Adrenal gland (tissue), 9 donors: ENCODE measurements at regions not wholly inside any gene's neighbourhood (a gene's known extent, or its start where the extent isn't known, plus 50 kb on each side); places are given as distances from the start of the nearest gene placed in this dataset.

Experiments
- DNase-seq, 7 donors: peaks; one replicate each; pipeline ENCODE4 v3.0.0-alpha.2; 2019 to 2020
- H3K27ac ChIP-seq, 5 donors: fragments of 200-600 bp; sonication (generic) in 4 of 5; 1 replicate in 3 of 5; 2 replicates in 2 of 5; pipeline versions ENCODE4 v1.5.1 to v1.8.0; 2016 to 2020; ENCODE audit warnings: mild to moderate bottlenecking in 1 of 5
- H3K27me3 ChIP-seq: fragments of 200-600 bp; 2 replicates; pipeline ENCODE4 v1.8.0; 2021
- H3K36me3 ChIP-seq, 2 donors: fragments of 200-600 bp; replicated peaks in 1 of 2; 1 replicate in 1 of 2; 2 replicates in 1 of 2; pipeline versions ENCODE4 v1.5.1 to v1.8.0; 2018 to 2022
- H3K4me1 ChIP-seq, 2 donors: fragments of 200-600 bp; replicated peaks in 1 of 2; 1 replicate in 1 of 2; 2 replicates in 1 of 2; pipeline versions ENCODE4 v1.5.1 to v1.8.0; 2018 to 2021
- H3K4me3 ChIP-seq, 4 donors: fragments of 200-600 bp; sonication (generic) in 3 of 4; one replicate each; pipeline ENCODE4 v1.5.1; 2016 to 2018
- H3K9me3 ChIP-seq, 3 donors: fragments of 200-600 bp; sonication (generic) in 1 of 3; replicated peaks in 1 of 3; 1 replicate in 2 of 3; 2 replicates in 1 of 3; pipeline versions ENCODE4 v1.5.1 to v1.8.0; 2016 to 2021
- POLR2A ChIP-seq, 2 donors: fragments of 450-650 bp; IDR thresholded peaks; one replicate each; pipeline ENCODE4 v1.6.1; 2017; ENCODE audit warnings: antibody characterized with exemption in 2 of 2, mild to moderate bottlenecking in 2 of 2, moderate library complexity in 1 of 2
- WGBS, 4 donors: extraction: QIAGEN DNeasy Blood & Tissue Kit in 2 of 4; methylation state at CpG; one replicate each; pipeline versions ENCODE4 v1.1.5 to v1.1.7; 2013 to 2017; 5-methylcytosine and 5-hydroxymethylcytosine counted together
- intact Hi-C, 2 donors: fragments of 100-400 bp; cut with DNase I; formaldehyde crosslinking; loops; one replicate each; pipeline versions ENCODE4 v1.14.1 to v1.15.0; 2022 to 2023
- TF ChIP-seq, protein P1 (sequence below), 6 experiments: fragments of 450-650 bp in 4 of 6; fragments of 200-600 bp in 2 of 6; sonication (generic) in 1 of 6; IDR thresholded peaks; 1 replicate in 5 of 6; 2 replicates in 1 of 6; pipeline versions ENCODE4 v1.5.1 to v1.8.0; 2016 to 2021; ENCODE audit warnings: antibody characterized with exemption in 6 of 6, mild to moderate bottlenecking in 2 of 6, moderate library complexity in 1 of 6
- donor health status: healthy with polysubstance abuse.
- donor health status: Bipolar disorder and iron deficiency.
- donor health status: DM: yes; HTN: yes; CAD: no.
- donor health status: DM: no; HTN: no; CAD: no.
- donor health status: DM: no; HTN: no; CAD: no.

DNA sequence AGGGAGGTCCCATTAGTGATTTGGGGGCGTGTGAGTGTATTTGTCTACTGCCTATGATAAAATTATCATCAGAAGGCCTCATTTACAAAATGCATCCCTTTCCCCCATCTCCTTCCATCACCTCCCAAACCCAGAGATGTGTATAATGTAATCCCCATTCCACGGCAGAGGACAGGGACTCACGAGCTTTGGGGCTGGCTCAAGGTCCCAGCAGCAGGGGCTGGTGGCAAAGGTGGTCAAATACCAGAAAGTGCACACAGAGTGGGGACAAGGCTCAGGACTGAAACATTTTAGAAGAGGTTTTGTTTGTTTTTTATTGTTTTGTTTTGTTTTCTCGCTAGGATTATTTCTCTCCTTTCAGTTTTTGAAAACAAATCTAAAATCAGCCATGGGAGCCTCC lies 68.5 kb upstream of the TOP1 start:
- Histone ChIP-seq H3K9me3 (no peaks in the 10 kb centered on the region), H3K4me1 (peaks cover 0 to 3% of the 10 kb centered on the region in 2 donors), H3K36me3 (no peaks in the 10 kb centered on the region), H3K4me3 (no peak overlapping the region), H3K27me3 (no peaks in the 10 kb centered on the region), H3K27ac (no peak overlapping the region)
- WGBS, 4 donors: 93 to 97% (median 94%) methylated on average over 4 of the region's 4 CpGs
- DNase-seq: peak in 2 of 7 donors; percentile 4 to 9
- intact Hi-C loops: loop anchor here in 1 of 2 donors (5.0 to 10.0 kb wide), 2 partner anchors 218 to 385 kb away; partner anchors contain the start of gene LPIN3
- TF ChIP-seq, protein P1, sequence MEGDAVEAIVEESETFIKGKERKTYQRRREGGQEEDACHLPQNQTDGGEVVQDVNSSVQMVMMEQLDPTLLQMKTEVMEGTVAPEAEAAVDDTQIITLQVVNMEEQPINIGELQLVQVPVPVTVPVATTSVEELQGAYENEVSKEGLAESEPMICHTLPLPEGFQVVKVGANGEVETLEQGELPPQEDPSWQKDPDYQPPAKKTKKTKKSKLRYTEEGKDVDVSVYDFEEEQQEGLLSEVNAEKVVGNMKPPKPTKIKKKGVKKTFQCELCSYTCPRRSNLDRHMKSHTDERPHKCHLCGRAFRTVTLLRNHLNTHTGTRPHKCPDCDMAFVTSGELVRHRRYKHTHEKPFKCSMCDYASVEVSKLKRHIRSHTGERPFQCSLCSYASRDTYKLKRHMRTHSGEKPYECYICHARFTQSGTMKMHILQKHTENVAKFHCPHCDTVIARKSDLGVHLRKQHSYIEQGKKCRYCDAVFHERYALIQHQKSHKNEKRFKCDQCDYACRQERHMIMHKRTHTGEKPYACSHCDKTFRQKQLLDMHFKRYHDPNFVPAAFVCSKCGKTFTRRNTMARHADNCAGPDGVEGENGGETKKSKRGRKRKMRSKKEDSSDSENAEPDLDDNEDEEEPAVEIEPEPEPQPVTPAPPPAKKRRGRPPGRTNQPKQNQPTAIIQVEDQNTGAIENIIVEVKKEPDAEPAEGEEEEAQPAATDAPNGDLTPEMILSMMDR (IDR thresholded peaks at IDR 0.05): no peak
- no peak for TF ChIP-seq POLR2A (IDR thresholded peaks at IDR 0.05)

GRCh38 chr20:40960521-40960956 lies 68.1 kb upstream of the TOP1 start:
- TF ChIP-seq POLR2A (IDR thresholded peaks at IDR 0.05): no peak
- TF ChIP-seq, protein P1 (IDR thresholded peaks at IDR 0.05): no peak
- intact Hi-C loops: loop anchor here in 1 of 2 donors (5.0 to 10.0 kb wide), 2 partner anchors 218 to 384 kb away; partner anchors contain the start of gene LPIN3
- H3K36me3 ChIP-seq: no peaks in the 10 kb centered on the region
- no peaks in the 10 kb centered on the region for H3K27me3 ChIP-seq
- H3K4me1 ChIP-seq: peaks cover 0 to 3% of the 10 kb centered on the region in 2 donors
- no peak overlapping the region for H3K27ac ChIP-seq
- H3K9me3 ChIP-seq: no peaks in the 10 kb centered on the region
- 76 to 84% (median 81%) methylated on average over 9 to 10 of the region's 10 CpGs for WGBS, 4 donors
- no peak overlapping the region for H3K4me3 ChIP-seq
- peak in 2 of 7 donors; percentile 14 to 42 for DNase-seq

DNA sequence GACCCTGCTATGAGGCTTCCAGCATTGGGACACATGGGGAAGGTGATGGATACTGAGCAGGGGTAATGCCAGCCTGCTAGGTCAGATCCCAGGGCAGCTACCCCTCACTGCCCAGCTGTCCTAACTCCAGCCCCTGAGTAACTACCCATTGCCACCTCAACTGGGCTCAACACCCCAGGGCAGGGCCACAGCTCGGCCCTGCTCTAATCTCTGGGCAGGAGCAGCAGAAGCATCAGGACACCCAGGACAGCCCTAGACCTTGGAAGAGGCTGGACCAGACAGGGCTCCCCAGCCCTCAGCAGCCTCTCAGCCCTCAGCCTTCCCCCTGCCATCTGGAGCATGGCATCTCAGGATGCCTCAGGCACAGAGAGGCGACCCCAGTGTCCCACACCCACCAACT lies 67.4 kb upstream of the TOP1 start:
- Histone ChIP-seq H3K27ac (no peak overlapping the region), H3K9me3 (no peaks in the 10 kb centered on the region), H3K27me3 (no peaks in the 10 kb centered on the region), H3K4me1 (peaks cover 0 to 3% of the 10 kb centered on the region in 2 donors), H3K4me3 (no peak overlapping the region), H3K36me3 (no peaks in the 10 kb centered on the region)
- intact Hi-C loops: loop anchor here in 1 of 2 donors (5.0 to 10.0 kb wide), 2 partner anchors 219 to 384 kb away; partner anchors contain the start of gene LPIN3
- peak in 2 of 7 donors; percentile 12 to 29 for DNase-seq
- 88 to 100% (median 94%) methylated on average over 1 to 2 of the region's 2 CpGs for WGBS, 4 donors
- TF ChIP-seq, protein P1 (IDR thresholded peaks at IDR 0.05): no peak
- no peak for TF ChIP-seq POLR2A (IDR thresholded peaks at IDR 0.05)

DNA sequence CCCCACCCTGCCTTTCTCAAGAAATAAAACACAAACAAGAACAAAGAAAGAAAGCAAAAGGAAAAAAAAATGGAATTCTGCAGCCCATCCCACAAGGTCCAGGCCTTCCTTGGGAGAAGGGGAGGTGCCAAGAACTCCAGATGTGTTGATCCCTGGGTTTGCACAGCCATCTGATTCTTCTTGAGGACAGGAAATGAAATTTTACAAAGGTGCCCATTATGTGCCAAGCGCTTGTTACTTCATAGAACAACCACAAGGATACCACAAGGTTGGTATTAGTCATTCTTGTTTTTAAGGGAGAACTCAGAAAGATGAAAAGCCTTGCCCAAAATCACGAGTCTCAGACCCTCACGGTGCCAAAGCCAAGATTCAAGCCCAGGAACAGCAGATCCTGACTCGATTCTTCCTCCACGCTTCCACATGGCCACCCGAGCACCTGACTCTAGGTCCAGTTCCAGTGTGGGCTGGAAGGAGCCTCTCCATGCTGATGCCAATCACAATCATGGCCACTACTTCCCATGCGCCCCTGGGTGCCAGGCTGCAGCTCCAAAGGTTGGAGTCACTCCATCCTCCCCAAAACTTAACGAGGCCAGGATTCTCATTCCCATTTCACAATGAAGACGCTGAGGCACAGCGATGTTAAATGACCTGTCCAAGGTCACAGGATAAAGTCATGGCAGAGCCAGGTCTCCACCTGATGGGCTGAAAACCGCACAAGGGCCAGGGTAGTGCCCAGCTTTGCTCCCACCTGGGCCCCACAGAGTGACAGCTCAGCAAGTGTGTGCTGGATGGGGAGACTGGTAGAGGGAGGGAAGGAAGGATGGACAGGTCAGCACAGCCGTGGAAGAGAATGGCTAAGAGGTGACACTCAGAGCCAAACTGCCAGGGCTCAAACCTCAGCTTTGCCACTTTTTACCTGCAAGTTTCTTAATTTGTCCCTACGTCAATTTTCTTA lies 66.7 kb upstream of the TOP1 start:
- no peaks in the 10 kb centered on the region for H3K36me3 ChIP-seq
- TF ChIP-seq, protein P1 (IDR thresholded peaks at IDR 0.05): no peak
- no peak for TF ChIP-seq POLR2A (IDR thresholded peaks at IDR 0.05)
- H3K27ac ChIP-seq: no peak overlapping the region
- H3K27me3 ChIP-seq: no peaks in the 10 kb centered on the region
- whole genome bisulfite sequencing, 4 donors: 83 to 89% (median 87%) methylated on average over 13 of the region's 13 CpGs
- intact Hi-C loops: loop anchor here in 1 of 2 donors (5.0 to 10.0 kb wide), 2 partner anchors 220 to 383 kb away; partner anchors contain the start of gene LPIN3
- no peaks in the 10 kb centered on the region for H3K9me3 ChIP-seq
- peak in 2 of 7 donors; percentile 20 to 46 for DNase-seq
- peaks cover 0 to 3% of the 10 kb centered on the region in 2 donors for H3K4me1 ChIP-seq
- H3K4me3 ChIP-seq: no peak overlapping the region
